ENCODE measurements at regions not wholly inside any gene's neighbourhood (a gene's known extent, or its start where the extent isn't known, plus 50 kb on each side); places are given as distances from the start of the nearest gene placed in this dataset.

DNA sequence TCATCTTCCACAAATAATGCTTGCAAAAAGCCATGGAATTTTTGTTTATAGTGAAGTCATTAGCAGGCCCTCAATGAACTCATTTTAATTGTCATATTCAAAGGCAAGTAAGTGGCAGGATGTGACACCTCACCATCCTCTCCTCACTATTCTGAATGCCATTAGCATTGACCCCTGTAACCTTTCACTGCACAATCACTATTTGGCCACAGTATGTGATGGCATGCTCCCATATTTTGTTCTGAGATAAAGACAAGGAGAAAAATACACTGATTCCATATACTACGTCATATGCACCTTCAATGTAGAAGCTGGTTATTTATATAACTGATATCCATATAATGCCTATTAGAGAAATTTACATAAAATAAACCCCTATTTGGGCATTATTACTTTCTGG, 1443.2 kb downstream of the SUCLG1 start:
- TF ChIP-seq YY1 (IDR thresholded peaks at IDR 0.05; ENCODE audit: insufficient read depth, insufficient read length) = no peak
- no peak for TF ChIP-seq ZNF274 (IDR thresholded peaks at IDR 0.05; ENCODE audit: low read depth, low read length)
- no peak for TF ChIP-seq SUZ12 (IDR thresholded peaks at IDR 0.05; ENCODE audit: extremely low read depth, insufficient read depth, insufficient read length)

Measured in NT2/D1 (cell line).